HEK293 (cell line): ENCODE measurements at regions not wholly inside any gene's neighbourhood (a gene's known extent, or its start where the extent isn't known, plus 50 kb on each side); places are given as distances from the start of the nearest gene placed in this dataset.

ENCODE experiments used
- CTCF ChIA-PET: fragments of 350-600 bp; formaldehyde crosslinking; extraction: SDS; loops from one replicate; lab custom pipeline; 2021; ENCODE audit warnings: antibody characterized with exemption; lab: Yijun Ruan, JAX
- POLR2A ChIA-PET: fragments of 300-600 bp; formaldehyde crosslinking; extraction: SDS; loops from one replicate; lab custom pipeline; 2020; ENCODE audit warnings: antibody characterized with exemption, inconsistent platforms; lab: Yijun Ruan, JAX
- H3K27ac ChIP-seq: fragments of 200-500 bp; sonication (Bioruptor generic); 2 replicates; pipeline ENCODE4 v1.5.1; 2014; ENCODE audit warnings: low read depth, low read length, control low read depth, inconsistent platforms; ENCODE audit errors: extremely low read depth
- H3K36me3 ChIP-seq, 2 experiments: fragments of 200-500 bp in 1 of 2; sonication (Bioruptor generic) in 1 of 2; 1 replicate in 1 of 2; 2 replicates in 1 of 2; pipeline ENCODE4 v1.5.1; 2014 to 2017; ENCODE audit warnings: inconsistent platforms in 2 of 2, low read length in 2 of 2; ENCODE audit not compliant: control insufficient read depth in 2 of 2, insufficient read depth in 1 of 2
- H3K4me1 ChIP-seq: fragments of 200-500 bp; sonication (Bioruptor generic); 2 replicates; pipeline ENCODE4 v1.5.1; 2014; ENCODE audit warnings: mild to moderate bottlenecking, low read length, inconsistent platforms; ENCODE audit not compliant: control insufficient read depth, insufficient read depth
- H3K4me3 ChIP-seq: 2 replicates; pipeline ENCODE4 v1.5.1; 2011; ENCODE audit warnings: low read depth, mild to moderate bottlenecking, control low read depth, low read length, moderate library complexity
- H3K9me3 ChIP-seq: fragments of 200-500 bp; sonication (Bioruptor generic); 2 replicates; pipeline ENCODE4 v1.5.1; 2014; ENCODE audit warnings: low read depth, low read length, inconsistent platforms; ENCODE audit not compliant: control insufficient read depth, insufficient read depth
- KLF8 ChIP-seq: fragments of 450-650 bp; formaldehyde crosslinking; IDR thresholded peaks from 2 replicates; pipeline ENCODE4 v1.5.1; 2016; ENCODE audit warnings: missing biosample characterization, missing genetic modification characterization
- KLF9 ChIP-seq: fragments of 450-650 bp; formaldehyde crosslinking; IDR thresholded peaks from 2 replicates; pipeline ENCODE4 v1.5.1; 2016; ENCODE audit warnings: missing biosample characterization, missing genetic modification characterization, low read depth
- MYNN ChIP-seq: fragments of 450-650 bp; formaldehyde crosslinking; IDR thresholded peaks from 2 replicates; pipeline ENCODE4 v1.5.1; 2016; ENCODE audit warnings: missing biosample characterization, missing genetic modification characterization, borderline replicate concordance
- OVOL3 ChIP-seq: fragments of 450-650 bp; formaldehyde crosslinking; IDR thresholded peaks from 2 replicates; pipeline ENCODE4 v1.5.1; 2016; ENCODE audit warnings: missing biosample characterization, missing genetic modification characterization
- PRDM1 ChIP-seq: fragments of 450-650 bp; formaldehyde crosslinking; IDR thresholded peaks from 2 replicates; pipeline ENCODE4; 2016; ENCODE audit warnings: missing biosample characterization, missing genetic modification characterization
- PRDM10 ChIP-seq: fragments of 450-650 bp; formaldehyde crosslinking; IDR thresholded peaks from 2 replicates; pipeline ENCODE4 v1.5.1; 2016; ENCODE audit warnings: missing biosample characterization, missing genetic modification characterization
- SCRT1 ChIP-seq: fragments of 450-650 bp; formaldehyde crosslinking; IDR thresholded peaks from 2 replicates; pipeline ENCODE4 v1.5.1; 2016; ENCODE audit warnings: missing biosample characterization, missing genetic modification characterization, borderline replicate concordance
- SP2 ChIP-seq: fragments of 450-650 bp; formaldehyde crosslinking; IDR thresholded peaks from 2 replicates; pipeline ENCODE4 v1.5.1; 2016; ENCODE audit warnings: missing biosample characterization, missing genetic modification characterization
- SP3 ChIP-seq: fragments of 450-650 bp; formaldehyde crosslinking; IDR thresholded peaks from 2 replicates; pipeline ENCODE4 v1.5.1; 2016; ENCODE audit warnings: missing biosample characterization, missing genetic modification characterization
- ZBTB26 ChIP-seq: fragments of 450-650 bp; formaldehyde crosslinking; optimal IDR thresholded peaks from 2 replicates; pipeline ENCODE3; 2016; ENCODE audit warnings: missing biosample characterization, mild to moderate bottlenecking, missing genetic modification characterization
- ZNF114 ChIP-seq: fragments of 450-650 bp; formaldehyde crosslinking; IDR thresholded peaks from 2 replicates; pipeline ENCODE4 v1.5.0; 2017; ENCODE audit warnings: missing biosample characterization, missing genetic modification characterization
- ZNF280C ChIP-seq: fragments of 450-650 bp; formaldehyde crosslinking; IDR thresholded peaks from 2 replicates; pipeline ENCODE4 v1.5.1; 2016; ENCODE audit warnings: missing biosample characterization, missing genetic modification characterization
- ZNF335 ChIP-seq: fragments of 450-650 bp; formaldehyde crosslinking; conservative IDR thresholded peaks from 2 replicates; pipeline ENCODE4 v1.5.1; 2016; ENCODE audit warnings: missing biosample characterization, missing genetic modification characterization
- ZNF354C ChIP-seq: fragments of 450-650 bp; formaldehyde crosslinking; IDR thresholded peaks from 2 replicates; pipeline ENCODE4 v1.5.1; 2016; ENCODE audit warnings: missing biosample characterization, missing genetic modification characterization, low read depth, borderline replicate concordance
- ZNF426 ChIP-seq: fragments of 450-650 bp; formaldehyde crosslinking; IDR thresholded peaks from 2 replicates; pipeline ENCODE4 v1.5.1; 2017; ENCODE audit warnings: missing biosample characterization, missing genetic modification characterization, mild to moderate bottlenecking, inconsistent platforms, moderate library complexity
- ZNF513 ChIP-seq: fragments of 450-650 bp; IDR thresholded peaks from 2 replicates; pipeline ENCODE4 v1.5.1; 2018; ENCODE audit warnings: missing biosample characterization, missing genetic modification characterization
- ZNF571 ChIP-seq: fragments of 450-650 bp; formaldehyde crosslinking; IDR thresholded peaks from 2 replicates; pipeline ENCODE4 v1.5.0; 2017; ENCODE audit warnings: missing biosample characterization, missing genetic modification characterization
- ZNF626 ChIP-seq: fragments of 450-650 bp; sonication (Bioruptor Pico); formaldehyde crosslinking; IDR thresholded peaks from 2 replicates; pipeline ENCODE4 v1.5.1; 2018; ENCODE audit warnings: missing biosample characterization, missing genetic modification characterization, inconsistent platforms
- ZNF658 ChIP-seq: fragments of 450-650 bp; formaldehyde crosslinking; IDR thresholded peaks from 2 replicates; pipeline ENCODE4; 2016; ENCODE audit warnings: missing biosample characterization, missing genetic modification characterization
- ZNF670 ChIP-seq: fragments of 450-650 bp; formaldehyde crosslinking; IDR thresholded peaks from 2 replicates; pipeline ENCODE4 v1.5.1; 2016; ENCODE audit warnings: missing biosample characterization, missing genetic modification characterization, low read depth
- ZNF777 ChIP-seq: fragments of 450-650 bp; formaldehyde crosslinking; IDR thresholded peaks from 2 replicates; pipeline ENCODE4 v1.5.1; 2017; ENCODE audit warnings: missing biosample characterization, missing genetic modification characterization, borderline replicate concordance

GRCh38 chr3:176661432-176661964 is 535.8 kb downstream of the TBL1XR1 start (continued):
- TF ChIP-seq ZNF335 (no peak), ZNF626 (no peak), ZNF426 (tag by site-specific recombination) (no peak), KLF8 (no peak), KLF9 (tag by site-specific recombination) (no peak), ZNF670 (no peak), SP3 (tag by site-specific recombination) (no peak), ZBTB26 (tag by site-specific recombination) (no peak), ZNF571 (tag by site-specific recombination) (no peak), SP2 (tag by site-specific recombination) (no peak), OVOL3 (no peak), PRDM10 (no peak)

GRCh38 chr3:176655404-176656094 is 541.7 kb downstream of the TBL1XR1 start:
- POLR2A ChIA-PET, result no interaction called here
- no peak overlapping the region for H3K4me3 ChIP-seq
- no peak overlapping the region for H3K27ac ChIP-seq
- TF ChIP-seq ZNF513 (tag by site-specific recombination), result no peak
- TF ChIP-seq ZNF658 (tag by site-specific recombination), result no peak
- no peak for TF ChIP-seq ZNF354C (tag by site-specific recombination)
- TF ChIP-seq ZNF114, result no peak
- TF ChIP-seq ZNF777 (tag by site-specific recombination), result no peak
- TF ChIP-seq SP2 (tag by site-specific recombination), result no peak
- no peak for TF ChIP-seq SCRT1 (tag by site-specific recombination)
- no peak for TF ChIP-seq ZNF670
- TF ChIP-seq PRDM1, result no peak
- TF ChIP-seq ZNF280C (tag by site-specific recombination), result no peak
- no peak for TF ChIP-seq MYNN (tag by site-specific recombination)
- no peaks in the 10 kb centered on the region for H3K9me3 ChIP-seq
- H3K4me1 ChIP-seq, result no peaks in the 10 kb centered on the region
- CTCF ChIA-PET, result no interaction called here
- no peaks in the 10 kb centered on the region for H3K36me3 ChIP-seq
